HEK293T (cell line): ENCODE measurements at regions not wholly inside any gene's neighbourhood (a gene's known extent, or its start where the extent isn't known, plus 50 kb on each side); places are given as distances from the start of the nearest gene placed in this dataset.

Experiments
- CTCF ChIA-PET: fragments of 350-600 bp; formaldehyde crosslinking; extraction: SDS; loops from one replicate; lab custom pipeline; 2021; ENCODE audit warnings: antibody characterized with exemption, inconsistent platforms; lab: Yijun Ruan, JAX
- POLR2A ChIA-PET: fragments of 350-600 bp; formaldehyde crosslinking; extraction: SDS; loops from one replicate; lab custom pipeline; 2020; ENCODE audit warnings: antibody characterized with exemption, inconsistent platforms; lab: Yijun Ruan, JAX
- DNase-seq: peaks from one replicate; pipeline ENCODE4 v3.0.0; 2012; ENCODE audit warnings: mixed read lengths; ENCODE audit errors: extremely low spot score
- ARNT ChIP-seq: fragments of 450-650 bp; IDR thresholded peaks from 2 replicates; pipeline ENCODE4 v1.6.1; 2017; ENCODE audit warnings: mild to moderate bottlenecking
- BHLHE40 ChIP-seq: fragments of 450-650 bp; IDR thresholded peaks from 2 replicates; pipeline ENCODE4 v1.6.1; 2016; ENCODE audit warnings: mild to moderate bottlenecking, moderate library complexity, borderline replicate concordance
- CTBP1 ChIP-seq: fragments of 450-650 bp; IDR thresholded peaks from 2 replicates; pipeline ENCODE4 v1.6.1; 2016; ENCODE audit warnings: borderline replicate concordance
- ELF4 ChIP-seq: fragments of 450-650 bp; IDR thresholded peaks from 2 replicates; pipeline ENCODE4 v1.6.1; 2017; ENCODE audit warnings: antibody characterized with exemption
- FOXA1 ChIP-seq: fragments of 450-650 bp; IDR thresholded peaks from 2 replicates; pipeline ENCODE4 v1.6.1; 2016; ENCODE audit warnings: mild to moderate bottlenecking
- FOXK2 ChIP-seq: fragments of 450-650 bp; IDR thresholded peaks from 2 replicates; pipeline ENCODE4 v1.6.1; 2016; ENCODE audit warnings: mild to moderate bottlenecking
- FOXM1 ChIP-seq: fragments of 450-650 bp; IDR thresholded peaks from 2 replicates; pipeline ENCODE4 v1.6.1; 2017; ENCODE audit warnings: mild to moderate bottlenecking, borderline replicate concordance
- HDGF ChIP-seq: fragments of 450-650 bp; IDR thresholded peaks from 2 replicates; pipeline ENCODE4 v1.6.1; 2017; ENCODE audit warnings: antibody characterized with exemption, borderline replicate concordance
- L3MBTL2 ChIP-seq: fragments of 450-650 bp; conservative IDR thresholded peaks from 2 replicates; pipeline ENCODE4 v1.6.1; 2016; ENCODE audit warnings: mild to moderate bottlenecking
- LEF1 ChIP-seq: fragments of 450-650 bp; IDR thresholded peaks from 2 replicates; pipeline ENCODE4 v1.6.1; 2017; ENCODE audit warnings: mild to moderate bottlenecking, borderline replicate concordance
- NFRKB ChIP-seq: fragments of 450-650 bp; IDR thresholded peaks from 2 replicates; pipeline ENCODE4 v1.6.1; 2016; ENCODE audit warnings: mild to moderate bottlenecking, moderate library complexity
- PKNOX1 ChIP-seq: fragments of 450-650 bp; IDR thresholded peaks from 2 replicates; pipeline ENCODE4 v1.6.1; 2016
- SP1 ChIP-seq: fragments of 450-650 bp; IDR thresholded peaks from 2 replicates; pipeline ENCODE4 v1.6.1; 2017
- SUZ12 ChIP-seq: fragments of 450-650 bp; IDR thresholded peaks from 2 replicates; pipeline ENCODE4 v1.6.1; 2016; ENCODE audit warnings: mild to moderate bottlenecking
- TARDBP ChIP-seq: fragments of 450-650 bp; IDR thresholded peaks from 2 replicates; pipeline ENCODE4 v1.6.1; 2016
- ZNF384 ChIP-seq: fragments of 450-650 bp; IDR thresholded peaks from 2 replicates; pipeline ENCODE4 v1.6.1; 2016

GRCh38 chrX:7514871-7515599 is 327.9 kb upstream of the VCX start:
- no peak for DNase-seq
- TF ChIP-seq NFRKB (no peak), L3MBTL2 (no peak), ARNT (no peak), FOXA1 (no peak), CTBP1 (no peak), LEF1 (no peak), PKNOX1 (no peak), TARDBP (no peak), FOXK2 (no peak), BHLHE40 (no peak), FOXM1 (no peak), HDGF (no peak), ELF4 (no peak), SP1 (no peak), SUZ12 (no peak), ZNF384 (no peak)
- ChIA-PET CTCF (no interaction called here), POLR2A (no interaction called here)

- CTCF ChIA-PET, result no interaction called here
- DNase-seq, result no peak
Observed at GRCh38 chrX:7512845-7513244, 330.1 kb upstream of the VCX start.

GRCh38 chrX:7503251-7503650 is 339.7 kb upstream of the VCX start:
- ChIA-PET CTCF (no interaction called here), POLR2A (no interaction called here)
- TF ChIP-seq LEF1 (no peak), PKNOX1 (no peak), NFRKB (no peak), ZNF384 (no peak), HDGF (no peak), FOXA1 (no peak), TARDBP (no peak), SUZ12 (no peak), SP1 (no peak), FOXK2 (no peak), CTBP1 (no peak), BHLHE40 (no peak), L3MBTL2 (no peak), FOXM1 (no peak), ARNT (no peak), ELF4 (no peak)
- DNase-seq, result no peak

More at GRCh38 chrX:7512845-7513244, 330.1 kb upstream of the VCX start:
- POLR2A ChIA-PET, result no interaction called here
- TF ChIP-seq ZNF384, result no peak
- no peak for TF ChIP-seq ELF4
- no peak for TF ChIP-seq FOXA1
- no peak for TF ChIP-seq PKNOX1
- no peak for TF ChIP-seq SUZ12
- TF ChIP-seq LEF1, result no peak
- no peak for TF ChIP-seq ARNT
- TF ChIP-seq TARDBP, result no peak
- TF ChIP-seq CTBP1, result no peak
- no peak for TF ChIP-seq HDGF
- TF ChIP-seq NFRKB, result no peak
- TF ChIP-seq SP1, result no peak
- no peak for TF ChIP-seq FOXK2
- TF ChIP-seq L3MBTL2, result no peak

- DNase-seq, result no peak
- POLR2A ChIA-PET, result no interaction called here
- CTCF ChIA-PET, result no interaction called here
- no peak for TF ChIP-seq CTBP1
Observed at GRCh38 chrX:7500386-7500785, 342.6 kb upstream of the VCX start.

GRCh38 chrX:7486505-7486904 is 338.6 kb upstream of the PUDP start:
- ChIA-PET CTCF (no interaction called here), POLR2A (no interaction called here)
- TF ChIP-seq FOXM1 (no peak), FOXA1 (no peak), CTBP1 (no peak), PKNOX1 (no peak), ELF4 (no peak), BHLHE40 (no peak), TARDBP (no peak), FOXK2 (no peak), ARNT (no peak), ZNF384 (no peak), HDGF (no peak), LEF1 (no peak), NFRKB (no peak), L3MBTL2 (no peak), SP1 (no peak)
- no peak for DNase-seq
